OCI-LY1 (cell line): ENCODE measurements at regions not wholly inside any gene's neighbourhood (a gene's known extent, or its start where the extent isn't known, plus 50 kb on each side); places are given as distances from the start of the nearest gene placed in this dataset.
"Not testable (repeated sequence)": the region's sequence is repeated elsewhere in the genome, so short reads cannot be mapped to it uniquely, and the experiment has no call there.

Experiments used
- H2AFZ ChIP-seq: fragments of 200-600 bp; sonication (generic), shearing (Covaris generic); 2 replicates; pipeline ENCODE4 v1.6.0; 2014; ENCODE audit warnings: antibody characterized with exemption, mild to moderate bottlenecking, low read length
- H3F3A ChIP-seq: fragments of 200-600 bp; sonication (generic), shearing (Covaris generic); 2 replicates; pipeline ENCODE4 v1.6.0; 2014; ENCODE audit warnings: mild to moderate bottlenecking, antibody characterized with exemption, low read length, moderate library complexity; ENCODE audit not compliant: insufficient read depth
- H3K27ac ChIP-seq: fragments of 200-600 bp; sonication (generic); 2 replicates; pipeline ENCODE4 v1.5.1; 2014; ENCODE audit warnings: low read length, mixed run types, mild to moderate bottlenecking, low read depth; ENCODE audit not compliant: poor library complexity, severe bottlenecking
- H3K27me3 ChIP-seq: fragments of 200-600 bp; sonication (generic); 2 replicates; pipeline ENCODE4 v1.6.0; 2014; ENCODE audit warnings: antibody characterized with exemption, mild to moderate bottlenecking, low read length, moderate library complexity; ENCODE audit not compliant: insufficient read depth
- H3K36me3 ChIP-seq: fragments of 200-600 bp; sonication (generic); 2 replicates; pipeline ENCODE4 v1.6.1; 2014; ENCODE audit warnings: mild to moderate bottlenecking, antibody characterized with exemption, low read length, moderate library complexity, mixed read lengths; ENCODE audit not compliant: insufficient read depth
- H3K4me1 ChIP-seq: fragments of 200-600 bp; sonication (generic); 2 replicates; pipeline ENCODE4 v1.5.1; 2014; ENCODE audit warnings: mild to moderate bottlenecking, low read length, moderate library complexity; ENCODE audit not compliant: insufficient read depth, severe bottlenecking
- H3K4me2 ChIP-seq: fragments of 200-600 bp; sonication (generic), shearing (Covaris generic); 2 replicates; pipeline ENCODE4 v1.6.1; 2014; ENCODE audit warnings: low read length
- H3K4me3 ChIP-seq: fragments of 200-600 bp; sonication (generic); 2 replicates; pipeline ENCODE4 v1.5.1; 2014; ENCODE audit warnings: low read length, low read depth, mild to moderate bottlenecking, mixed read lengths; ENCODE audit not compliant: poor library complexity, severe bottlenecking
- H3K79me2 ChIP-seq: fragments of 200-600 bp; shearing (Covaris generic); 2 replicates; pipeline ENCODE4 v1.6.1; 2016; ENCODE audit warnings: mixed run types, low read length, mixed read lengths; ENCODE audit not compliant: insufficient read depth
- H3K9ac ChIP-seq: fragments of 200-600 bp; sonication (generic), shearing (Covaris generic); 2 replicates; pipeline ENCODE4 v1.6.1; 2014; ENCODE audit warnings: mild to moderate bottlenecking, low read length, mixed read lengths
- H3K9me2 ChIP-seq: fragments of 200-600 bp; sonication (generic), shearing (Covaris generic); 2 replicates; pipeline ENCODE4 v1.6.1; 2014; ENCODE audit warnings: low read depth, mild to moderate bottlenecking, low read length, mixed read lengths
- H3K9me3 ChIP-seq: fragments of 200-600 bp; shearing (Covaris generic); 2 replicates; pipeline ENCODE4 v1.6.1; 2014; ENCODE audit warnings: low read length, mixed read lengths
- H4K20me1 ChIP-seq: fragments of 200-600 bp; sonication (generic), shearing (Covaris generic); 2 replicates; pipeline ENCODE4 v1.6.0; 2016; ENCODE audit warnings: mild to moderate bottlenecking, low read length; ENCODE audit not compliant: insufficient read depth
- CTCF ChIP-seq: fragments of 200-600 bp; sonication (generic), shearing (Covaris generic); IDR thresholded peaks from 2 replicates; pipeline ENCODE4 v1.5.1; 2017; ENCODE audit warnings: mild to moderate bottlenecking, antibody characterized with exemption, low read length, moderate library complexity, mixed read lengths
- EZH2 ChIP-seq: fragments of 200-600 bp; sonication (generic), shearing (Covaris generic); IDR thresholded peaks from 2 replicates; pipeline ENCODE4 v1.8.0; 2017; ENCODE audit warnings: borderline replicate concordance, mixed run types, mild to moderate bottlenecking, antibody characterized with exemption, low read length, moderate library complexity, mixed read lengths

DNA sequence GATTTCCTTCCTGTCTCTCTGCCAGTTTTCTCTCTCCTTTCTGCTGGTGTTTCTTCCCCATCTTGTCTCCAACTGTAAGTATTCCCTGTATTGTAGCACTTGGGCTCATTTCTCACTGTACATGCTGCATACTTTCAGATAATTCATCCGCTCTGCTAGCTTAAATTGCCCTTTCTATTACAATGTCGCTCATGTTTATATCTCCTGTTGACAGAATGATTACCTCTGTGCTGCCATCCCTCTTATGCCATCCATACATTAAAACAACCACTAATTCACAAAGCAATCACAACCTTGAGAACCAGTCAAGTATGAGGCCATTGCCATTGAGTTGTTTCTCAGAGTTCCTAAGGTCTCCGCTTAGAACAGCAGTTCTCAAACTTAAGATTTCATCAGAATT is 107.5 kb upstream of the SOX2 start:
- H2AFZ ChIP-seq: no peak overlapping the region
- H3K9ac ChIP-seq: no peak overlapping the region
- H3K4me1 ChIP-seq: peaks cover 35% of the 10 kb centered on the region
- H3K9me2 ChIP-seq: no peaks in the 10 kb centered on the region
- H3K79me2 ChIP-seq: no peaks in the 10 kb centered on the region
- H4K20me1 ChIP-seq: no peaks in the 10 kb centered on the region
- H3K4me3 ChIP-seq: no peak overlapping the region
- no peaks in the 10 kb centered on the region for H3K27me3 ChIP-seq
- H3K27ac ChIP-seq: peak overlapping the region; percentile 8
- H3K4me2 ChIP-seq: peak overlapping the region; percentile 9; the same call in 1 of the 2 replicates
- no peaks in the 10 kb centered on the region for H3K36me3 ChIP-seq
- TF ChIP-seq CTCF: no peak
- no peak for TF ChIP-seq EZH2
- no peaks in the 10 kb centered on the region for H3F3A ChIP-seq
- no peaks in the 10 kb centered on the region for H3K9me3 ChIP-seq

DNA sequence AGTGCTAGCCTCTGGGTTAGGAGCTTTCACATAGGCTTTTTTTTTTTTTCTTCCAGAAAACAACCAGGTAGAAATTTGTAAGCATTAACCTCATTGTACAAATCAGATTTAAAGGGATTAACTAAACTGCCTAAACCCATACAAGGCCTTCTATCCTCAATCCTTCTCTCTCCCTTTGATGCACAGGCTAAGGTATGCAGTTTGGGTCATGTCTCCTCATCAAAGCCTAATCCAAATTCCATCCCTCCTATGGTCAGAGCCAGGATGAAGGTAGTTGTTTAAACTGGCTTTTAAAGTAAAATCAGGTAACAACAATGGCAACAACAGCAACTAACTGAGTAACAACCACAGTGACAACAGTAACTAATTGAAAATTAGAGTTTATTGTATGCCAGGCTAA is 115.6 kb upstream of the SOX2 start:
- Histone ChIP-seq H3K4me2 (no peak overlapping the region; the same call in 1 of the 2 replicates), H4K20me1 (no peaks in the 10 kb centered on the region), H3K27ac (peak overlapping the region; percentile 68), H3K9me3 (peaks cover 6% of the 10 kb centered on the region; the same call in 1 of the 2 replicates), H3K36me3 (no peaks in the 10 kb centered on the region; the same call in 1 of the 2 replicates), H3K4me3 (no peak overlapping the region), H3K9me2 (no peaks in the 10 kb centered on the region), H3K27me3 (no peaks in the 10 kb centered on the region), H3K4me1 (peaks cover 30% of the 10 kb centered on the region), H3K9ac (no peak overlapping the region), H3F3A (peaks cover 4% of the 10 kb centered on the region; the same call in 1 of the 2 replicates), H2AFZ (no peak overlapping the region), H3K79me2 (no peaks in the 10 kb centered on the region)
- TF ChIP-seq EZH2 (no peak), CTCF (no peak)

GRCh38 chr3:181590939-181591338 is 120.8 kb upstream of the SOX2 start:
- H3K27ac ChIP-seq, H3K4me3 ChIP-seq, H3K27me3 ChIP-seq, H3K79me2 ChIP-seq, H4K20me1 ChIP-seq, H3K9me3 ChIP-seq, H3K36me3 ChIP-seq, H2AFZ ChIP-seq, H3K4me2 ChIP-seq, H3K9me2 ChIP-seq, H3K9ac ChIP-seq, H3F3A ChIP-seq: not testable (repeated sequence)
- H3K4me1 ChIP-seq: peaks cover 22% of the 10 kb centered on the region

DNA sequence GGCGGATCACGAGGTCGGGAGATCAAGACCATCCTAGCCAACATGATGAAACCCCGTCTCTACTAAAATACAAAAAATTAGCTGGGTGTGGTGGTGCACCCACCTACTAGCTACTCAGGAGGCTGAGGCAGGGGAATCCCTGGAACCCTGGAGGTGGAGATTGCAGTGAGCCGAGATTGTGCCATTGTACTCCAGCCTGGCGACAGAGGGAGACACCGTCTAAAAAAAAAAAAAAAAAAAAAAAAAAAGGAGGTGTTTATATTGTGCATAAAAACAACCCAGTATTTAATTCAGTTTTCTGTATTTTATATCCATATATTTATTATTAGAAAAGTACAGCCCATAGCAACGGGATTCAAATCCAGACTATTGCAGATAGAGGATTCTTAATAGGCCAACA is 129.1 kb upstream of the SOX2 start:
- H3K79me2 ChIP-seq: no peaks in the 10 kb centered on the region
- H3K9me3 ChIP-seq: no peaks in the 10 kb centered on the region
- H3K9me2 ChIP-seq: no peaks in the 10 kb centered on the region
- TF ChIP-seq EZH2 (no peak), CTCF (no peak)
- H3K36me3 ChIP-seq: no peaks in the 10 kb centered on the region
- no peaks in the 10 kb centered on the region for H3K27me3 ChIP-seq
- 0 out of 2 replicates have a peak, but pooled peaks cover 5% of the 10 kb centered on the region for H3F3A ChIP-seq
- H3K27ac ChIP-seq: no peak overlapping the region
- H2AFZ ChIP-seq: no peak overlapping the region
- H3K4me1 ChIP-seq: no peaks in the 10 kb centered on the region
- H4K20me1 ChIP-seq: no peaks in the 10 kb centered on the region
- no peak overlapping the region for H3K4me2 ChIP-seq
- no peak overlapping the region for H3K9ac ChIP-seq
- H3K4me3 ChIP-seq: no peak overlapping the region
